ENCODE measurements at regions not wholly inside any gene's neighbourhood (a gene's known extent, or its start where the extent isn't known, plus 50 kb on each side); places are given as distances from the start of the nearest gene placed in this dataset.

- TF ChIP-seq CTCF (IDR thresholded peaks at IDR 0.05) (no peak), EP300 (IDR thresholded peaks at IDR 0.05; ENCODE audit: low read depth) (no peak), POLR2A (IDR thresholded peaks at IDR 0.05) (no peak), POLR2AphosphoS5 (IDR thresholded peaks at IDR 0.05) (no peak)
Measured at GRCh38 chr3:72595376-72595775, 252.9 kb downstream of the SHQ1 start.

Data from transverse colon (tissue), 4 donors.